AG10803 (cell line): ENCODE measurements at regions not wholly inside any gene's neighbourhood (a gene's known extent, or its start where the extent isn't known, plus 50 kb on each side); places are given as distances from the start of the nearest gene placed in this dataset.
"Not testable (repeated sequence)": the region's sequence is repeated elsewhere in the genome, so short reads cannot be mapped to it uniquely, and the experiment has no call there.

Experiments used
- DNase-seq: peaks from one replicate; pipeline ENCODE4 v3.0.0; 2010; ENCODE audit warnings: low read depth
- H3K4me3 ChIP-seq: 2 replicates; pipeline ENCODE4 v1.5.1; 2011; ENCODE audit warnings: mild to moderate bottlenecking, low read length, control low read depth
- TF ChIP-seq, protein P1 (sequence below): conservative IDR thresholded peaks from 2 replicates; pipeline ENCODE4 v1.5.1; 2011; ENCODE audit warnings: mild to moderate bottlenecking, low read length, control low read depth, inconsistent platforms

DNA sequence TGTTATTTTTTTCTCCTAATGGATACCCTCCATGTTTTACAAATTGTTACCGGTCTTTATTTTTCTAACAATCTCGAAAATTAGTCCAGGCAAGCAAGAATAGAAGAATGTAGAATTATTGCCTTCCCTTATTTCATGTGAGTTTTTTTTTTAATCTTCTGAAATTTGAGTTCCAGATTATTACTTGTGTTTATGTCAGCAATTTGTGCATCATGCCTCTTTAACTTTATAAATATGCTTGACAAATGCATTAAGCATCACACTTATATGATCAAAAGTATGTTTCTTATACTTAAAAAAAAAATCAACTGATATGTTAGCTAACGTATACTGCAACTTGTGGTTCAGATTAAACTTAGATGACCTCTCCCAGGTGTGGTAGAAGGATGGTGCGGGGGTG lies 242.7 kb upstream of the VSTM2A start:
- TF ChIP-seq, protein P1, sequence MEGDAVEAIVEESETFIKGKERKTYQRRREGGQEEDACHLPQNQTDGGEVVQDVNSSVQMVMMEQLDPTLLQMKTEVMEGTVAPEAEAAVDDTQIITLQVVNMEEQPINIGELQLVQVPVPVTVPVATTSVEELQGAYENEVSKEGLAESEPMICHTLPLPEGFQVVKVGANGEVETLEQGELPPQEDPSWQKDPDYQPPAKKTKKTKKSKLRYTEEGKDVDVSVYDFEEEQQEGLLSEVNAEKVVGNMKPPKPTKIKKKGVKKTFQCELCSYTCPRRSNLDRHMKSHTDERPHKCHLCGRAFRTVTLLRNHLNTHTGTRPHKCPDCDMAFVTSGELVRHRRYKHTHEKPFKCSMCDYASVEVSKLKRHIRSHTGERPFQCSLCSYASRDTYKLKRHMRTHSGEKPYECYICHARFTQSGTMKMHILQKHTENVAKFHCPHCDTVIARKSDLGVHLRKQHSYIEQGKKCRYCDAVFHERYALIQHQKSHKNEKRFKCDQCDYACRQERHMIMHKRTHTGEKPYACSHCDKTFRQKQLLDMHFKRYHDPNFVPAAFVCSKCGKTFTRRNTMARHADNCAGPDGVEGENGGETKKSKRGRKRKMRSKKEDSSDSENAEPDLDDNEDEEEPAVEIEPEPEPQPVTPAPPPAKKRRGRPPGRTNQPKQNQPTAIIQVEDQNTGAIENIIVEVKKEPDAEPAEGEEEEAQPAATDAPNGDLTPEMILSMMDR: no peak
- no peak overlapping the region for H3K4me3 ChIP-seq
- DNase-seq: no peak

DNA sequence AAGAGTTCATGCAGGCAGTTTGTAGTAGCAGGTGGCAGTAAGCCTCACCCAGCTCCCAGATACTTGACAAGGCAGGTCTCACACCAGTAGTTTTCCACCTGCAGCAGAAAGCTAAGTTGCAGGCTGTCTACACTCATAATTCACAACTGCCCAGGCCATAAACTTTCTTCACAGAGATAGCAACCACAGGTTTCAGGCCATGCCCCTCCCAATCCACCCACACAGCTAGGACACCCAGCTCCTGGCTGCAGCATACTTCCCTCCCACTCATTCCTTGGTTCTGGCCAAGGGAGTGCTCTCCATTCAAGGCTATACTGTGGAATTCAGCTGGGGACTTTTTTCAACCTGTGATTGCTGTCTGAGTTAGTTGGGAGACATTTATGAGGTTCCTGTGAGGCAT lies 226.2 kb upstream of the VSTM2A start:
- H3K4me3 ChIP-seq, DNase-seq: not testable (repeated sequence)

DNA sequence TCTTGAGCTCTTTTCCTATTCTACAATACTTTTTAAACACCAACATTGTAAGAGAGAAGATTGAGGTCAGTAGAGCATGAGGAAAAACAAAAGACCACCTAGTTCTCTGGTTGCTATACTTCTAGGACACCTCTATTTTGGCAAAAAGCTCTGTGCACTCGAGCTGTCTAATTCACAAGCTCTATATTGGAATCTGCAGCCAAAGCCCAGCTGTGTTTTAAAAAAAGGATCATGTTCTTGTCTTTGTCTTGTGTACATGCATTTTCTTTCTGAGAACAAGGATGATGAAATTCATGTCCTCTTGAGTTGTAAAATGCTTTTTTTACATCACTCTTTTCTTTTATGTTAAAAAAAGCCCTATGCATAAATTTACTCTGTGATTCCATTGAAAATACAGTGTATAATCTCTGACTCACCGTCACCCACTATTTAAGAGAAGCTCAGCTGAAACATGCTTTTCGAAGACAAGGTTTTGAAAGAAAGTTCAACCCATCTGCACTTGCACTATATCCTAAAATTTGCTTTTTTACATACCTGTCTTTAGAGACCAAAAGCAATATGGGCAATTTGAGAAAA lies 215.5 kb upstream of the VSTM2A start:
- TF ChIP-seq, protein P1: no peak
- no peak for DNase-seq
- H3K4me3 ChIP-seq: no peak overlapping the region

DNA sequence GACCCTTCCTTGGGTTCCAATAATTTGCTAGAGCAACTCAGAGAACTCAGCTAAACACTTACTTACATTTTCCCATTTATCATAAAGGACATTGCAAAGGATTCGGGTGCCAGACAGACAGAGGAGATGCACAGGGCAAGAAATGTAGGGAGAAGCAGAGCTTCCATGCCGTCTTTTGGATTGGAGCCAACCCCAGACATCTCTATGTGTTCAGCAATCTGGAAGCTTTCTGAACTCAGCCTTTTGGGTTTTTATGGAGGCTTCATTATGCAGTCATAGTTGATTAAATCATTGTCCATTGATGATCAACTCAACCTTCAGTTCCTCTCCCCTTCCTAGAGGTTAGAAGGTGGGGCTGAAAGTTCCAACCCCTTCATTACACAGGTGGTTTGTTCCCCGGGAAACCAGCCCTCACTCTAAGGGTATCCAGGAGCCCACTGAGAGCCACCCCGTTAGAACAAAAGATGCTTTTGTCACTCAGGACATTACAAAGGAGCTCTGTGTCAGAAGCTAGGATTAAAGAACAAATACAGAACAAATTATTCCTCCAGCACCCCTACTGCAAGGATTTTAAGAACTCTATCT lies 211.9 kb upstream of the VSTM2A start:
- no peak overlapping the region for H3K4me3 ChIP-seq
- TF ChIP-seq, protein P1: no peak
- DNase-seq: no peak

DNA sequence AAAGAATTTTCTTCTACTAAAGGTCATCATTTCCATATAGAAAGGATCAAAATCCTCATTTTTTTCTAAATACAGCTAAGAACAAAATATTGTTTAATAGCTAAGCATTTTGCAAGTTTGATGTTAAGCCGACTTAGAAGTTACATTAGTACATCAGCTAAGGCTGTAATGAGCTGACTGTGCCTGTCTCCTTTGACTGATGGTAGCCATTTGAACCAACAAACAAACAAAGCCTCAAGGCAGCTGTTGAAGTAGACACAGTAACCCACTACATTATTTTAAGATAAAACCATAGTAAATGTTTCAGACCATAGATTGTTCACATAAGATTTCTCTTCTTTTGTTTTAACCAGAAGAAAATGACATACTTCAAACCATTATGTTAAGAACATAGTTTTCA lies 210.9 kb upstream of the VSTM2A start:
- H3K4me3 ChIP-seq: no peak overlapping the region
- TF ChIP-seq, protein P1: no peak

DNA sequence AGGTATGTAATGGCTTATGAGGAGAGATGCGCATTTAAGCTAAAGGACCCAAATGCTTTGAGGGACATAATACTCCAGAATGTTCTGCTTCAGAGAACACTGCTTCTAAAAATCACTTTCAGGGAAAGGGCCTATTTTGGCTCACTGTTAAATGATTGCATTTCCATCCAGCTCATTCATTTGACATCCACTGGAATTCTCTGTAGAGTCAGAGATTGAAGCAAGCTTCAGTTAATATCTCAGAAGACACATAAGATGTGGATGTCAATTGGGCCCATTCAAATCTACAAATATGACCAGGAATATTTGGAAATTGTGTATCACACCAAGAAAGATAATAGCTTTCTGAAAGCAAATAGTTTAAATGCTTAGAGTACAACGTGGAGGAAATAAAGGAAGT lies 209.9 kb upstream of the VSTM2A start:
- H3K4me3 ChIP-seq: no peak overlapping the region
- TF ChIP-seq, protein P1: no peak
- DNase-seq: no peak

More for the DNA sequence above, 210.9 kb upstream of the VSTM2A start:
- no peak for DNase-seq

DNA sequence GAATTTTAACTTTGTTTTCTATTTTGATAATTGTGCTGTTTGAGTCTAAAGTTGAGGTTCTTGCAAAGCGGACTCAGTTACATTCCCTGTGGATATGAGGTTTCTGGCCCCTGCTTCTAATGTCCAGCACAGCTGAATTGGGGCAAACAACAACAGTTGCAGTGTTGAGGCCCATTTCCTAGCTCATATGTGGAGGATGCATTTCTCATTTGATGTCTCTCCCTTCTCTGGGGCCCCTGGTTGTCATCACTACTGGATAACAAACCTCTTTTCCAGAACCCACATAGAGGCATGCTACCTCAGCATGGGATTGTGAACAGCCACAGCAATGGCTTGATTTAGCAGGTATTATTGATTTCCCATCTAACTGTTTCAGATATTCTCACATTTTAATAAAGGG lies 208.2 kb upstream of the VSTM2A start:
- DNase-seq: no peak
- TF ChIP-seq, protein P1: no peak
- H3K4me3 ChIP-seq: no peak overlapping the region
